ENCODE measurements at regions not wholly inside any gene's neighbourhood (a gene's known extent, or its start where the extent isn't known, plus 50 kb on each side); places are given as distances from the start of the nearest gene placed in this dataset.

GRCh38 chr11:134837166-134837886 is 425.3 kb upstream of the B3GAT1 start:
- Histone ChIP-seq H3K4me2 (ENCODE audit: insufficient read depth in 1 of 2, low read depth in 2 of 2, low read length in 2 of 2) (no peak overlapping the region), H3K14ac (ENCODE audit: insufficient read length) (no peak overlapping the region), H2BK15ac (ENCODE audit: low read length) (no peak overlapping the region), H2AK5ac (ENCODE audit: low read depth, low read length) (no peak overlapping the region), H3K27me3 (replicated peaks in 1 of 4; ENCODE audit: control insufficient read depth in 3 of 4, extremely low read depth in 1 of 4, insufficient read depth in 3 of 4, low read length in 3 of 4) (no peaks in the 10 kb centered on the region), H2BK12ac (ENCODE audit: low read depth, low read length) (no peak overlapping the region), H3K4me3 (ENCODE audit: extremely low read depth in 1 of 4, insufficient read depth in 2 of 4, low read depth in 3 of 4, low read length in 4 of 4) (no peak overlapping the region), H4K20me1 (replicated peaks in 1 of 2; ENCODE audit: control insufficient read depth in 1 of 2, insufficient read depth in 2 of 2, low read length in 2 of 2) (no peaks in the 10 kb centered on the region), H3K79me1 (ENCODE audit: low read depth, low read length) (no peaks in the 10 kb centered on the region), H3K56ac (replicated peaks; ENCODE audit: insufficient read length, low read depth, low read length) (no peak overlapping the region), H2AFZ (ENCODE audit: low read length) (no peak overlapping the region), H3K9ac (replicated peaks in 1 of 4; ENCODE audit: extremely low read depth in 1 of 4, low read depth in 3 of 4, low read length in 3 of 4) (no peak overlapping the region), H3K23me2 (ENCODE audit: low read depth, low read length) (no peaks in the 10 kb centered on the region), H3K4me1 (replicated peaks in 1 of 4; ENCODE audit: control insufficient read depth in 3 of 4, insufficient read depth in 4 of 4, low read length in 3 of 4) (no peaks in the 10 kb centered on the region), H2BK20ac (ENCODE audit: low read length) (no peak overlapping the region), H3K4ac (replicated peaks; ENCODE audit: insufficient read length, low read depth, low read length) (no peak overlapping the region), H3K79me2 (ENCODE audit: control insufficient read depth in 1 of 2, insufficient read depth in 2 of 2, low read length in 2 of 2) (no peaks in the 10 kb centered on the region), H3K23ac (ENCODE audit: insufficient read length) (no peak overlapping the region), H3K27ac (ENCODE audit: low read depth, low read length) (no peak overlapping the region), H3K9me3 (ENCODE audit: insufficient read depth in 2 of 2, low read depth in 1 of 2, low read length in 1 of 2) (no peaks in the 10 kb centered on the region), H3K18ac (ENCODE audit: extremely low read depth, low read length) (no peak overlapping the region; the same call in 1 of the 2 replicates), H2BK120ac (replicated peaks; ENCODE audit: low read depth, low read length) (no peak overlapping the region), H4K8ac (ENCODE audit: extremely low read depth, insufficient read depth, low read length) (no peak overlapping the region), H4K91ac (replicated peaks; ENCODE audit: insufficient read length, low read length) (no peak overlapping the region), H2BK5ac (ENCODE audit: low read depth, low read length) (no peak overlapping the region), H3K36me3 (ENCODE audit: control insufficient read depth in 2 of 4, insufficient read depth in 4 of 4, low read length in 3 of 4) (no peaks in the 10 kb centered on the region), H4K5ac (ENCODE audit: insufficient read length, low read depth, low read length) (no peak overlapping the region)
- WGBS, 2 experiments (ENCODE audit: extremely low coverage in 1 of 2, insufficient coverage in 1 of 2, insufficient read length in 1 of 2, insufficient replicate concordance in 2 of 2, low coverage in 1 of 2, low lambda C conversion rate in 2 of 2, missing lambda C conversion rate in 1 of 2): 80% methylated on average over 7 of the region's 7 CpGs; no CpG with 5 or more reads in 1 of the 2 experiments
- CTCF ChIA-PET (ENCODE audit: partially characterized antibody): interaction anchor here (0.6 to 4.2 kb wide), 7 partner anchors 14 to 445 kb away, joined by 3 to 11 read pairs (median 5); no protein-coding TSS in a partner anchor
- DNase-seq (ENCODE audit: low read depth in 1 of 2, low spot score in 2 of 2) (peak in 1 of 2 experiments; percentile 23), FAIRE-seq (no peak)
- POLR2A ChIA-PET (ENCODE audit: partially characterized antibody): no interaction called here
- TF ChIP-seq KDM5A (IDR thresholded peaks at IDR 0.05; ENCODE audit: low read length) (no peak), SP2 (IDR thresholded peaks at IDR 0.05; ENCODE audit: low read length) (no peak), EP300 (IDR thresholded peaks at IDR 0.05; ENCODE audit: borderline replicate concordance in 1 of 2, low read depth in 2 of 2, low read length in 2 of 2) (no peak), BRCA1 (IDR thresholded peaks at IDR 0.05; ENCODE audit: low read depth, low read length) (no peak), HDAC6 (IDR thresholded peaks at IDR 0.05; ENCODE audit: low read depth, low read length) (no peak), SRF (IDR thresholded peaks at IDR 0.05; ENCODE audit: low read depth, low read length) (no peak), SIRT6 (IDR thresholded peaks at IDR 0.05; ENCODE audit: low read length) (no peak), SAP30 (IDR thresholded peaks at IDR 0.05; ENCODE audit: insufficient read depth, insufficient replicate concordance, low read length) (no peak), NANOG (IDR thresholded peaks at IDR 0.05; ENCODE audit: insufficient read depth, low read depth, low read length, poor library complexity, severe bottlenecking) (no peak), JUND (IDR thresholded peaks at IDR 0.05; ENCODE audit: low read length) (no peak), TEAD4 (IDR thresholded peaks at IDR 0.05; ENCODE audit: low read depth, low read length) (no peak), TCF12 (IDR thresholded peaks at IDR 0.05; ENCODE audit: low read depth, low read length) (no peak), FOSL1 (IDR thresholded peaks at IDR 0.05; ENCODE audit: insufficient read depth, low read depth, low read length) (no peak), CBX8 (IDR thresholded peaks at IDR 0.05; ENCODE audit: borderline replicate concordance, low read depth, low read length) (no peak), POLR2A (IDR thresholded peaks at IDR 0.05; ENCODE audit: control extremely low read depth in 1 of 2, low read depth in 2 of 2, low read length in 2 of 2) (no peak)
